ENCODE measurements at regions not wholly inside any gene's neighbourhood (a gene's known extent, or its start where the extent isn't known, plus 50 kb on each side); places are given as distances from the start of the nearest gene placed in this dataset.
"Not testable (repeated sequence)": the region's sequence is repeated elsewhere in the genome, so short reads cannot be mapped to it uniquely, and the experiment has no call there.

DNA sequence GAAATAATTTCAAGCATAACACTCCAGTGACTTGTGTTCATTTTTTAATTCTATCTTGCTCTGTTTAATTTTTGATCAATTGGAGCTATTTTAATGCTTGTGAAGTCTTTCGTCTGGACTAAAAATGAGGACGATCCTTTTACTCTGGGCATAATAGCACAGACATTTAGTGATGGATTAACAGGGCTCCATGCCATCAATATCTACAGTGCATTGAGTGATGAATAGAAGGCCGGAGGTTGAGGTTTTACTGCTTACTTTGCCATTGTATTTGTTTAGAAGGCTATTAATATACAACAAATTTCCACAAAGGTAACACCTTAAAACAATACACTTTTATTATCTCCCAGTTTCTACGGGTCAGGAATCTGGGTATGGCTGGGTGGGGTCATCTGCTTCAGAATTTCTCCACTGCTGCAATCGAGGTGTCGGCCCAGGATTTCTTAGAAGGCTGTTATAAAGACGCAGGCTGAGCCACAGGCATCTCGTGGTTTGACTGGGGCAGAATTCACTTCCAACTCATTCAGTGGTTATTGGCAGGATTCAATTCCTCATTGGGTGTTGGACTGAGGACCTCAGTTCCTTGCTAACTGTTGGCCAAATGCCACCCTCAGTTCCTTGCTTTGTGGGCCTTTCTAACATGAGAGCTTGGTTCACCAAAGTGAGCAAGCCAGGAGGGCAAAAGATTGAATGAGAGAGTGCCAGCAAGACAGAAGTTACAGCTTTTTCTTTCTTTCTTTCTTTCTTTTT, 265.4 kb upstream of the VLDLR start:
- no peak for DNase-seq

DNA sequence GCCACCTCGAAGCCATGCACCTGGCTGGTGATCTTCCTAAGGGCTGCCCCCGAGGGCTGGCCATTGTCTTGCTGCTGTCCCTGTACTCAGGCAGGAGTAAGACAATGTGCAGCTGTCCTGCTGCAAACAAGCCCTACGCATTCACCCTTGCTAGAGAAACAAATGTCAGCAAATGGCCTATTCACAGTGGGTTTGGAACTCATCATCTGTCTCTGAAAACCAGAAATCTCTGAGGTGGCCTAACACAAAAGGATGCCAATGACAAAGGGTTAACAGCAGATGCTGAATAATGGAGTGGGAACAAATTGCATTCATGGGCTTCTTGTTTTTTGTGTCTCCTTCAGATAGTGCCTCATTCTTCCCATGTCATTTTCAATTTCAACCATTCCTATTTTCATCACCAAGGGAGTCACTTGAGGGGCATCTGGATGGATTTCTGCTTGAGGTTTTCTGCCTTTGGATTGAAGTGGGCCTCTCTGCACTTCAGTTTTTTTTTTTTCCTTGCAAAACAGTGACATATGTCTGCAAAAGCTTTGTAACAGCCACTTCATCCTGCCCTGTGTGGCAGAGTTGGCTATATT, 261.6 kb upstream of the VLDLR start:
- no peak for DNase-seq

DNA sequence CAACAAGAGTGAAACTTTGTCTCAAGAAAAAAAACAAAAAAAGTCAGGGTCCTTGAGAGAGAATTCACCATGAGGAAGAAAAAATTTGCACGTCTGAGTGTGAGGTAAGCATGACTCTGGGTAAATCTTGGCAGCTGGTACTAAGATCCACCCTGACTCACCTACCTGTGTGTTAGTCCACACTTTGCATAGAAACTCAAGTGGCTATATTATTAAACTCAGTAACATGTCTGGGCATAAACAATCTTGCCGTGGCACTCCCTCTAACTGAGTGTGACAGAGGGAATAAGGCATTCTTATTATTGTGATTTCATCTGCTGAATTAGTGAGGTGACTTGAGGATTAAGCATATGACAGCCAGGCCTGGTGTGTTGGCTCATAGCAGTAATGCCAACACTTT, 259.4 kb upstream of the VLDLR start:
- DNase-seq: no peak

DNA sequence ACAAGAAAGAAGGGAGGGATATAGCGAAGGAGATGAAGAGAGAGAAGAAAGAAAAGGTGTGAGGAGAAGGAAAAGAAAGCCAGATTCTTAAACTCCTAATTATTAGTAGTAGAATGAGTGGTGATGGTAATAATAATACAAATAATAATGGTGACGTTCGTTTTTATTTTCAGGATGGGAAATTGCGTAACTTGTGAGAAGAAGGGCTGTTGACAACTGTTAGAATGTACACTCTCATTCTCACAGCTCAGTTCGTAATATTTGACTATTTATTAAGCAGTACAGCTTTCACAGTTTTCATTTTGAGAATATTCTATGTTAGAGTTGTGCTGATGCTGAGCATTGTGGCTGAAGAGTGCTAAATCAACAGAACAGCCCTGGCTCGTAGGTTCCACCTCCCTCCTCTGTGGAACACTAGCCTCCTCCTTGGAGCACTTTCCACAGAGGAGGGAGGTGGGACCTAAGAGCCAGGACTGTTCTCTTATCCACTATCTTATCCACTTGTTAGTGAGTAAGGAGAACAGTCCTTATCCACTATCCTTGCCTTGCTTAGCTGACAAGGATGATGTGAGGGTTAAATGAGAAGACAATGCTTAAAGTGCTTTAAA, 258.3 kb upstream of the VLDLR start:
- DNase-seq: no peak

DNA sequence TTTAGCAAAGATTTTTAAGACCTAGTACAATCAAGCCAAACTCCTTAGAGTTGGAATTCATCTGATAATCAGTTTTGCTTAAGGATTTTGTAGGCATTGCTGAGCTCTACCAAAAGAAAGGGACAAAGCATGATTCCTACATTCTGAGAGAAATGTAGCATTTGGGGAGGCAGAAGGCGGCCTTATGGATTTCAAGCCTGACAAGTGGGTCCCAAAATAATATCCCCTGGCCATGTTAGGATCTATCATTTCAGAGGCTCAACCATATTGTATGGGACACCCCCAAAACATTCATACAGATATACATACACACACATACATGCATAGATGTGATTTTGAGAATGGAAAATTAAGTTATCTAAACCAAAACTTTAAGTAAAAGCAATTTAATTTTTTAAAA, 257.8 kb upstream of the VLDLR start:
- DNase-seq: no peak

DNA sequence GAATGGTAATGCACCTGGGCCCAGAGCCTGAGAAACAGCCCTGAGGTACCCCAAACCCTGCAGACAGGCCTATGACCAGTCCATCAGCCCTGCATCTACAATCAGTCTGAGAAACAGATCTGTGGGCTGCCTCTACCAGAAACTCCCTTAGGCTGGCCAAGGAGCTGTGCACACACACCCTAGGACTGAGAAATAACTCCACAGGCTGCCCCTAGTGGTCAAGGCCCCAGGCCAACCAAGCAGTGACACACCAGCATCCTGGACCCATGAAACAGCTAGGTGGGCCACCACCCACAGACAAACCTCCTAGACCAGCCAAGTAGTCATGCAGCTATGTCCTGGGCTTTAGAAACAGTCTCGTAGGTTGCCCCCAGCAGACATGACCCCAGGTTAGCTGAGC, 253.6 kb upstream of the VLDLR start:
- no peak for DNase-seq

DNA sequence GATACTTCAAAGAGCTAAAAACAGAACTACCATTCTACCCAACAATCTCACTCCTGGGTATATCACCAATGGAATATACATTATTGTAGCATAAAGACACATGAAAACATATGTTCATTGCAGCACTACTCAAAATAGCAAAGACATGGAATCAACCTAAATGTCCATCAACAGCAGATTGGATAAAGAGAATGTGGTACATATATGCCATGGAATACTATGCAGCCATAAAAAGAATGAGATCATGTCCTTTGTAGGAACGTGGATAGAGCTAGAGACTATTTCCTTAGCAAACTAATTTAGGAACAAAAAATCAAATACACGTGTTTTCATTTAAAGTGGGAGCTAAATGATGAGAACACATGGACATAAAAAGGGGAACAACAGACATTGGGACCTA, 247.9 kb upstream of the VLDLR start:
- DNase-seq: no peak

DNA sequence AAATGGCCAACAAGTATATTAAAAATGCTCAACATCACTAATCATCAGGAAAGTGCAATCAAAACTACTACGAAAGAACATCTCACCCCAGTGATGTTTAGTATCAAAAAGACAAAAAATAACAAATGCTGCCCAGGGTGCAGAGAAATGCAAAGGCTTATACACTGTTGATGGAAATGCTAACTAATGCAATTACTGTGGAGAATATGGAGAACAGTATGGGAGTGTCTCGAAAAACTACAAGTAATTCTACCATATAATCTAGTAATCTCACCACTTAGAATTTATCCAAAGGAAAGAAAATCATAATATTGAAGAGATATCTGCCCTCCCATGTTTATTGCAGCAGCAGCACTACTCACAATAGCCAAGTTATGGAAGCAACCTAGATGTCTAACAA, 246.5 kb upstream of the VLDLR start:
- DNase-seq: no peak

DNA sequence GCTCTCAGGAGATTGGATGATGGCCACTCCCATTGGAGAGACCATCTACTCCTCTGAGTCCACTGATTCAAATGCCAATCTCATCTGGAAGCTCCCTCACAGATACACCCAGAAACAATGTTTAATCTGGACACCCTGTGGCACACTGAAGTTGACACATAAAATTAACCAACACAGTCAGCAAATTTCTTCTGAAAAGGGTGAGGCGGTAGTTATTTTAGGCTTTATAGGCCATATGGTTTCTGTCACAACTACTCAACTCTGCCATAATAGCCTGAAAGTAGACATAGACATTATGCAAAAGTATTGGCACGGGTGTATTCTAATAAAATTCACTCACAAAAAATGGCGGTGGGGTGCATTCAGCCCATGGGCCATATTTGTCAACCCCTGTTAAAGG, 244.5 kb upstream of the VLDLR start:
- DNase-seq: no peak

DNA sequence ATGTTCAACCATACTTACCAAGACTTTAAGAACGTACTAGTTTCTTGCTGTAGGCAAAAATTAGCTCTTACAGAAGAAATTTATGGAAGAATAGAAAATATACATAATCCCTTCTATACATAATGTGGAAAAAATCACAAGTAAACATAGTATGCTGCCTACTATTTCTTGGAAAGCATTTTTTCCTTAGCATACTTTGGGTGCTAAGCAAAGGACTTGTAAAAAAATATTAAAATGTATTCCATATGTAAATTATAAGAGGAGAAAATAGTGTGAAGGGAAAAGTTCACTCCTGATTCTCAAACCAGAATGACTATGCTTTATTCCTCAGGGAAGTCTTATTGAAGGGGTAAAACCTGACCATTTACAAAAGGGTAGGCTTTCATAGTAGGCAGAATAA, 243.8 kb upstream of the VLDLR start:
- no peak for DNase-seq

DNA sequence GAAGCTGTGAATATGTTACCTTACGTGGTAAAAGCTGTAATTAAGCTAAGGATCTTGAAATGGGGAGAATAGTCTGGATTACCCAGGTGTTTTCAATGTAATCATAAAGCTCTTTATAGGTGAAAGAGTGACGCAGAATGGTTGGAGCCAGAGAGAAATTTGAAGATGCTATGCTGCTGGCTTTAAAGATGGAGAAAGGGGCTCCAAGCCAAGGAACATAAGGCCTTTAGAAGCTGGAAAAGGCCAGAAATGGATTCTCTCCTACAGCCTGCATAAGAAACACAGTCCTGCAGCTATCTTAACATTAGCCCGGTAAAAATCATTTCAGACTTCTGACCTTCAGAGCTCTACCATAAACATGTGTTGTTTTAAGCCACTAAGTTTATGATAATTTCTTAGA, 243.3 kb upstream of the VLDLR start:
- DNase-seq: no peak

DNA sequence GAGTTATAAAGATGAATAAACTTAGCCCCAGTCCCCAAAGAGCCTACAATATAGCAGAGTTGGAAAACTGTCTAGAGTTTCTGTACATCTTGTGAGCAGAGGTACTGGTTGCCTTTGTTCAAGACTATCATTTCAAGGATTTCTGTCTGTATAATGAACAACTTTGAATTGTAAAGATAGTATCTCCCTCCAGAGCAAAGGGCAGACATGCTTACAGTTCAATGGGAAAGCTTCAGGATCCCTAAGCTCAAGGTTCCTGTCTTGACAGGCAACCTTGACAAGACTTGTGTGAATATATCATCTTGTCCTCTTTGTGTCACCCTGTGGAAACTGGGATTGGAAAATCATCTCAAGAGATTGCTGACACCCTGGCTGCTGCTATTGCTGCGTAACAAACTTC, 242.8 kb upstream of the VLDLR start:
- no peak for DNase-seq

DNA sequence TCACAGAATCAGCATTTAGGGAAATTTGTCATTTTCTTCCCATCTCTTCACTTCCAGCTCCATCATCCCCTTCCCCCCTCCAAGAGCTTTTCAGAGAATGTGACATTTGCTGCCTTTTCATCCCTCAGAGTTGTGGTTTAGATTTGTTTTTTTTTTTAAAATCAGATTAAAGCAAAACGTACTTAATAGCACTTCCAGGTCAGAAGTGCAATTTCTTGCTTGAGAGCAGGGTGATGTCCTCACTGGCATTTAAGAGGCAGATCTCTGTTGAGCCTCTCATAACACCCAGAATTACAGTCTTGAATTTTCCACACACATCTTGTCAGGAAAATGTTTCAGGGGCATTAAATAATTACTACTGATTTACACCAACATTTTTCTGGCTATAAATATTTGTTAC, 236.8 kb upstream of the VLDLR start:
- DNase-seq: no peak

DNA sequence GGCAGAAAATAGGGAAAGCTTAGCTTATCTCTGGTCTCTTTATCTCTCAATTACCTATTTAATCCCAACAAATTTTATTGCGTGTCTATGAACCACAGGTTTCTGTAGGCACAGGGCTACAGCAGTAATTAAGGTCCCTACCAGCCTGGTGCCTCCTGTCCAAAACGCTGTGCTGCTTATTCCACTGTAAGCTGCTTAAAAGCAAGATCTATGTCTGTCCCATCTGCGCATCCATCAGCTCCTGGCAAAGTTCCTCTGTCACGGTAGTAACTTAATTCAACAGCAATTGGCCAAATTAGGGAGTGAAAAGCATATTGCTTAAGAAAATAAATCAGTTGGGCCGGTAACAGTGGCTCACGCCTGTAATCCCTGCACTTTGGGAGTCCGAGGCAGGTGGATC, 235.8 kb upstream of the VLDLR start:
- no peak for DNase-seq

DNA sequence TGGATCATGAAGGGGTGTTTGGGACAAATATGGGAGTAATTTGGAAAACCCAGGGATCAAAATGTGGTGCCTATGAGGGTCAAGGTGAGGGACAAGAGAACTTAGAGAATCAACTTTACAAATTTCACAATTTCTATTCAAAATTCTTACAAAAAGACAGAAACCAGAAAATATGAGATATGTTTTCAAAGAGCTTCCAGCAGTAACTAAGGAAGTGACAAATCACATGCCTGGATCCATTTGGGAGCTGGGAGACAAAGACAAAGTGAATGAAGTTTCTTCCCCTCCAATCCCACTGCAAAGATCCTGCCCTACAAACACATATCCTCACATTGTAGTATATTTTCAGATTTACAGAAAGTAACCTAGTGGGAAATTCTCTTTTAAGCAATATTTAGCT, 235.0 kb upstream of the VLDLR start:
- no peak for DNase-seq

DNA sequence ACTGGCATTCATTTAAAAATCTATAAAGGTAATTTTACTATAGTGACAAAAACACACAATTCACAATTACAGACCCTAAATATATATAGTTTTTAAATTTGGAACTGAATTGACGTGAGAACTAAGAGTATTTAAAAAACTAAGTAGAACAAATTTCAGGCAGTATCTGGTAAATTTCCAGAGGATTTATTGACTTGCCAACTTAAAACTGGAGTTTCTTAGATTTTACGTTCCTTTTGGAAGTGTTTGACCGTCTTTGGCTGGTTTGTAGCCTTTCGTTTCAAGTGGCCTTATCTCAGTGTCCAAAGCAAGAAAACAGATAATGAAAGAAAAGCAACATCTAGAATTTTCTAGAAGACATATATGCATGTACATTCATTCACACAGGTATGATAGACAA, 234.4 kb upstream of the VLDLR start:
- no peak for DNase-seq

DNA sequence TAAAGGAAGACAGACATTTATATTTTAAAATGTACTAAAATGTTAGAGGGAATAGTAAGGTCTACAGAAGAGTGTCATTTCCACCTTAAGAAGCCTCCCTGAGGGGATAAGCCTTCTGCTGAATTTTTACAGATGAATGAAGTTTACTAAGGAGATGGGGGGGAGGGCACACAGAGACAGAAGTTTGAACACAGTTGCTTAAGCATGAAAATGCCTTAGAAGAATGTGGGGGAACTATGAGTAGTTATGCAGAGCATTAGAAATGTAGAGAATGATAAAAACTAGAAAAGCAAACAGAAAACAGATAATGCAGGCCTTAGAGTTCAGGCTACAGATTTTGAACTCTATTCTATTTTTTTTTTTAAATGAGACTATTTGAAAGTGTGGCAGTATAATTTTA, 232.2 kb upstream of the VLDLR start:
- no peak for DNase-seq

DNA sequence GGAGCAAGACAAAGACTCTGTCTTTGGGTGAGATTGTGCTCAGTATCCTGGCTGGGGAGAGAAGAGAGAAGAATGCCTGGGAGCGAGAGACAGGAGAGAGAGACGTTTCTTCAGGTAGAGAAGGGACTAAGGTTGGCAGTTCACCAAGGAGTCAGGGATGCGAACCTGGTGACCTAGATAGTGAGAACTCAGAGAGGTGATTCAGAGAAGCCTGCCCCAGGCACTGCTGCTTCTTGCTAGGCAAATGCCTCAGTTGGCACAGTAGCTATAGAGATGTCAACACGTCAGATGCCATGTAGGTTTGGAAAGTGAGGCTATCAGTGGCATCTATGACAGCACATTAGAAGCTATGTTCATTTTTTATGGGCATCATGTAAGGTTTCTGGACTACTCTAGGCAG, 231.6 kb upstream of the VLDLR start:
- no peak for DNase-seq

DNA sequence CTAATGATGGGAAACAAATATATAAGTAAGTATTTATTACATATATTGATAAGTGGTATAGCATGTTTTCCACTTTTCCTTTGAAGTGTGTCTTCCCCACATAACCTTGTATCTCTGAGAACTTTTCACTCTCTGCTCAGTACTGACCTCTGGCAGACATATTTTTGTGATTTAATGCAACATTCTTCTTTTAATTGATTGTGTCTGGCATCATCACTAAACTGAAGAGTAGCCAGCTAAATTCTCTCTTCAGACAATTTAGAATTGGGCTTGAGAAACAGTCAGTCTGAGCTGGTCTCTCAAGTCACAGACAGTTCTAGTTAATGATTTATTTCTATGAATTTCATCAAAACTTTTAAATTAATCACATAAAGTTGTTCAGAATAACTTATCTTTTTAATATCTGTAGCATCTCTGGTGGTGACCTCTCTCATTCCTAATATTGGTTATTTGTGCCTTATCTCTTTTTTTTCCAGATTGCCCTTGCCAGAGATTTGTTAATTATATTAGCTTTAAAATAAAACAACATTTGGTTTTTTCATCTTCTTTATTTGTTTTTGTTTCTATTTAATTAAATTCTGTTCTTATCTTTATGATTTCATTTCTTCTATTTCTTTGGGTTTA, 230.0 kb upstream of the VLDLR start:
- DNase-seq: not testable (repeated sequence)

DNA sequence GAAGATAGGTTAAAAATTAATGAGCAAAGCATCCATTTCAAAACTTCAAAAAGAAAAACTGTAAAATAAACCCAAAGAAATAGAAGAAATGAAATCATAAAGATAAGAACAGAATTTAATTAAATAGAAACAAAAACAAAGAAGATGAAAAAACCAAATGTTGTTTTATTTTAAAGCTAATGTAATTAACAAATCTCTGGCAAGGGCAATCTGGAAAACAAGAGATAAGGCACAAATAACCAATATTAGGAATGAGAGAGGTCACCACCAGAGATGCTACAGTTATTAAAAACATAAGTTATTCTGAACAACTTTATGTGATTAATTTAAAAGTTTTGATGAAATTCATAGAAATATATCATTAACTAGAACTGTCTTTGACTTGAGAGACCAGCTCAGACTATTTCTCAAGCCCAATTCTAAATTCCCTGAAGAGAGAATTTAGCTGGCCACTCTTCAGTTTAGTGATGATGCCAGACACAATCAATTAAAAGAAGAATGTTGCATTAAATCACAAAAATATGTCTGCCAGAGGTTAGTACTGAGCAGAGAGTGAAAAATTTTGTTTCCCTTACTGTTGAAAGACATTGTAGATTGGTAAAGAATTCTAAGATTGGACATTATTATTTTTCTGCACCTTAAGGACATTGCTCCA, 227.4 kb upstream of the VLDLR start:
- DNase-seq: not testable (repeated sequence)

DNA sequence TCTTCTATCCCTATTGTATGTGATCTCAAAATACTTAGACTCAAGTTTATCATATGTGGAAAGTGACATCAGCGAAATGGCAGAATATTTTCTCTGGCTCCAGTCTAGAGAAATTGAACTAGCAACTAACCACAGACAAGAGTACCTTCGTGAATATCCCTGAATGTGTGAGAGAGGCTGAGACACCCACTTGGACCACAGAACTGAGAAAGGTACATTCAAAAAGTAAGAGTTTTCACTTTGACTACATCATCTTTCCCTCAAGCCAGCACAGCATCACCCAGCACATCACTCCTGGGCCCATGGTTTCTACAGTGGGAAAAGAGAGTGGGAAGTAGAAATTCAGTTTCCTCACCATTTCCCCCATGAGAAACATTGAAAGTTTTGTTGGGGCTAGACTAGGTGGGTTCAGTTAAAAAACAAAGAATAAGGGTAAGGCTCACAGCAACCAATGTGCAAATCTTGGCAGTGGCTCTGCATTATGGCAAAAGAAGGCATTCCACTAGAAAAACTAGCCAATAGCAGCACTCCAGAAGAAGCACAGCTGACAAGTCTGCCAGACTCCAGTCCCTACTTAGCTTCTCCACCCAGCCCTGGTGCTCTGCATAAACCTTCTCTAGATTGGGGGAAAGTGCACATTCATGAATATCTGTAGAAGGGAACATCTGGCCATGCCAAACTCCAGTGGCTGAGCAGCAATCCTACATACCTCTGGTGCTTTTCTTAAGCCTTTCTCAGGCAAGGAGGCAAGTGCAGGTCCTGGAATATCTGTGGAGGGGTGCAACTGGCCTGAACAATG, 225.6 kb upstream of the VLDLR start:
- no peak for DNase-seq

DNA sequence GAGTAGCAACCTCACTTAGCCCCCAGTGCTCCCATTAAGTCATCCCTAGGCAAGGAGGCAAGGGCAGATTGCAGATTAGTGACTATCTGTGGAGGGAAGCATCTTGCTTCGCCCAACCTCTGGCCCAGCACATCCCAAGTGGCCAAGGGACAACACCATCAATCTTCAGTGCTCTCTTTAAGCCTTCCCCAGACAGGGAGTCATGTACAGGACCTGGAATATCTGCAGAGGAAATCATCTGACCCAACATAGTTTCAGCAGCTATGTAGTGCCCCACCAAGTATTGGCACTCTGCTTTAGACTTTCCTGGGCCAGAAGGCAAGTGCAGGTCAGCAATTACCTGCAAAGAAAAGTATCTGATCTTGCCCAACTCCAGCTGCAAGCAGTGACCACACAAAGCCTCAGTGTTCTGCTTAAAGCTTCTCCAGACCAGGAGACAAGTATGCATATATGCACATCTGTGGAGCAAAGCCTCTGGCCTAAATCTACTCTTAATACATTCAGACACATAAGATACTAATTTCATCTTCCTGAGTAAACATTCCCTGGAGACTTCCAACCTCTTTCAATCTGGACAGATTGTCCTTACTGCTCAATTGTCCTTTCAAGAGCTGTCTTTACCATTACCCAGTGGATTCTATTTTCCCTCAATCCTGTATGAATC, 224.8 kb upstream of the VLDLR start:
- DNase-seq: no peak

All from CD4-positive, alpha-beta T cell treated with Interleukin-4 for 4 hours (primary cell).